ENCODE measurements at regions not wholly inside any gene's neighbourhood (a gene's known extent, or its start where the extent isn't known, plus 50 kb on each side); places are given as distances from the start of the nearest gene placed in this dataset.

DNA sequence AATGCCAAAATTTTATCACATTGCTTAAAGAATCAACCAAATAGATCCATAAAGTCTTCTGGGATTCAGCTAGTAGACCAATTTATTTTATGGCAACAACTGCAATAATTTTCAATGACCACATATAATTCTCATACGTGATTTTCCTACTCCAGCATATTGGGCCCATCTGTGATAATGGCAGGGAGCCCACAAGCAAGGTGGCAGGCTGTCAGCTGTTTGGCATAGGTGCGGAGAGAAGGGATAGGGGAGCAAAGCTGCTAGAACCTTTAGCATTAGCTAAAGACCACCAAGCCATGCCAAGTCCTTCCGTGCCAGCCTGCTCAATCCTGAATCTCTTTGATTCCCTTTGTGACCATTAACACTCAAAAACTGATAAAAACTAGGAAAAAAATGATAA, 721.2 kb downstream of the XPNPEP1 start:
- Histone ChIP-seq H3K4me3 (no peak overlapping the region), H3K27ac (no peak overlapping the region)
- DNase-seq (ENCODE audit: low spot score): no peak
- TF ChIP-seq CTCF (IDR thresholded peaks at IDR 0.05): no peak

DNA sequence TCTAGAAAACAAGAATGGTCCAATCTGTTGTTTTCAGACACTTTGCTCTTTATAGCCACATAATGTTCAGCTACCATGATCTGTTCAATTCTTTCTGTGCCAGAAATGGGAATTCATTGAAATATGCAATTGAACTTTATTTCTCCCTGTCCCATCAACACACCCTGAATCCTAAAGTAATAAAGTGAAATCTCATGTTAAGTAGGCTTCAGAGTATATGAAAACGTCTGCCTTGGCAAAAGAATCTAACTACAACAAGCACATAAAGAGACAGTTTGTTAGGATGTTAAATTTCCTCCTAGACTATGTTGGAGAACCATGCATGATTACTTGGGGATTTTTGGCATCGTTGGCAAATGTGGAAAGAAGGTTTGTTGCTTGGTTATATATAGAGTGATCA, 722.7 kb downstream of the XPNPEP1 start:
- no peak overlapping the region for H3K27ac ChIP-seq
- no peak for DNase-seq (ENCODE audit: low spot score)
- H3K4me3 ChIP-seq: no peak overlapping the region
- no peak for TF ChIP-seq CTCF (IDR thresholded peaks at IDR 0.05)

DNA sequence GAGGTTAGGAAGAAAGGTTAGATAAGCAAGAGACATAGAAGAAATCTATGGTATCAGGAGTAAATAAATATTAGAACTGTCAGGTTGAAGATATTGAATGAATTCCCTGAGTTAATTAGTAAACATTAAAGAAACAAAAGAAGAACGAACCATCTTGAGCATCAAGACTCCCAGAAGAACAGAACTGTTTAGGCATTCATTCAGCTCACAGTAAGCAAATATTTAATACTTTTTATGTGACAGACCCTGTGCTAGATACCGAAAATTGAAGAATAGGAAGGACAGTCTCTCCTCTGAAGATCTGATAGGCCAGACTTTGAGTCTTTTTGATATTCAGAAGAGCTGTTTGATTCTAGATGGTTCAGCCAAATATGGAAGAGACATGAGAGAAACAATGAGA, 731.5 kb downstream of the XPNPEP1 start:
- Histone ChIP-seq H3K4me3 (no peak overlapping the region), H3K27ac (no peak overlapping the region)
- no peak for TF ChIP-seq CTCF (IDR thresholded peaks at IDR 0.05)
- DNase-seq (ENCODE audit: low spot score): no peak

GRCh38 chr10:109191341-109191740, 732.0 kb downstream of the XPNPEP1 start:
- DNase-seq (ENCODE audit: low spot score): no peak
- no peak for TF ChIP-seq CTCF (IDR thresholded peaks at IDR 0.05)
- H3K27ac ChIP-seq: no peak overlapping the region
- no peak overlapping the region for H3K4me3 ChIP-seq

DNA sequence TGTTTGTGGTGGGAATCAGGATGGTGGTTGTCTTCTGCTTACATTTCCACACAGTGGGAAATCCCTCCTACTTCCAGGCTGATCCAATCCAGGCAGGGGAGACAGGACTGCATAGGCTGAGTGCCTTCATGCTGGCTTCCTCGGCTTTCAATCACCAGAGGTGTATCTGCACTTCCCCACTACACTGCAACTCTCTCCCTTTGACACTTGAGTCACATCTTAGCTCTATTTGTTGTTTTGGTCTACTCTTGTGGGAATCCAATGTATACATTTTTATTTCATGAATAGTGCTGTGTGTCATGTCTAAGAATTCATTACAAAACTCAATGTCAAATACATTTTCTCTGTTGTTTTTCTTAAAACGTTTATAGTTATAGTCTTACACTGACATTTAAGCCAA, 735.6 kb downstream of the XPNPEP1 start:
- Histone ChIP-seq H3K27ac (no peak overlapping the region), H3K4me3 (no peak overlapping the region)
- no peak for DNase-seq (ENCODE audit: low spot score)
- TF ChIP-seq CTCF (IDR thresholded peaks at IDR 0.05): no peak

DNA sequence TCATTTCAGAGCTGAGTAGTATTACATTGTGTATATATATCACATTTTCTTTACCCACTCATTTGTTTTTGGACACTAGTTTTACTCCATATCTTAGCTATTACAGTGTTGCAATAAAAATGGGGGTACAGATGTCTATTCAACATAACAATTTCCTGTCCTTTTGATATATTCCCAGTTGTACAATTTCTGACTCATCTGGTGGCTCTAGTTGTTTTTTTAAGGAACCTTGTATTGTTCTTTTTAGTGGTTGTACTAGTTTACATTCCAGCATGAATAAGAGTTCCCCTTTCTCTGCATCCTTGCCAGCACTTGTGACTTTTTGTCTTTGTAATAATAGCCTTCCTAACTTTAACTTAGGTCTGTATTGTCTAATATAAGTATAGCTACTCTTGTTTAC, 739.9 kb downstream of the XPNPEP1 start:
- DNase-seq (ENCODE audit: low spot score): no peak
- Histone ChIP-seq H3K4me3 (no peak overlapping the region), H3K27ac (no peak overlapping the region)
- TF ChIP-seq CTCF (IDR thresholded peaks at IDR 0.05): no peak

GRCh38 chr10:109178591-109178990, 744.7 kb downstream of the XPNPEP1 start:
- TF ChIP-seq CTCF (IDR thresholded peaks at IDR 0.05): no peak
- H3K4me3 ChIP-seq: no peak overlapping the region
- no peak for DNase-seq (ENCODE audit: low spot score)
- H3K27ac ChIP-seq: no peak overlapping the region
